Colonic mucosa (tissue), 4 donors: ENCODE measurements at regions not wholly inside any gene's neighbourhood (a gene's known extent, or its start where the extent isn't known, plus 50 kb on each side); places are given as distances from the start of the nearest gene placed in this dataset.

Experiments used
- DNase-seq: peaks from one replicate; pipeline ENCODE4 v3.0.0-alpha.2; 2020
- H3K27ac ChIP-seq: fragments of 200-600 bp; one replicate; pipeline ENCODE4 v1.8.0; 2021
- H3K27me3 ChIP-seq: fragments of 200-600 bp; one replicate; pipeline ENCODE4 v1.8.0; 2021
- H3K36me3 ChIP-seq: fragments of 200-600 bp; one replicate; pipeline ENCODE4 v1.8.0; 2021
- H3K4me1 ChIP-seq: fragments of 200-600 bp; one replicate; pipeline ENCODE4 v1.8.0; 2021; ENCODE audit warnings: mild to moderate bottlenecking
- H3K4me3 ChIP-seq: fragments of 200-600 bp; one replicate; pipeline ENCODE4 v1.8.0; 2021
- H3K9ac ChIP-seq, 2 donors: one replicate each; pipeline ENCODE4 v1.7.0; 2013; ENCODE audit warnings: control low read depth in 2 of 2, low read depth in 2 of 2, low read length in 2 of 2
- H3K9me3 ChIP-seq: fragments of 200-600 bp; one replicate; pipeline ENCODE4 v1.8.0; 2021
- CTCF ChIP-seq: fragments of 200-600 bp; IDR thresholded peaks from one replicate; pipeline ENCODE4 v1.8.0; 2022; ENCODE audit warnings: antibody characterized with exemption, mild to moderate bottlenecking
- intact Hi-C: fragments of 100-400 bp; cut with DNase I; formaldehyde crosslinking; loops from one replicate; pipeline ENCODE4 v1.14.1; 2022
- donor health status: healthy.
- donor health status: DM: no; HTN: no; CAD: no.
- donor health status: DM: no; HTN: no; CAD: no.

DNA sequence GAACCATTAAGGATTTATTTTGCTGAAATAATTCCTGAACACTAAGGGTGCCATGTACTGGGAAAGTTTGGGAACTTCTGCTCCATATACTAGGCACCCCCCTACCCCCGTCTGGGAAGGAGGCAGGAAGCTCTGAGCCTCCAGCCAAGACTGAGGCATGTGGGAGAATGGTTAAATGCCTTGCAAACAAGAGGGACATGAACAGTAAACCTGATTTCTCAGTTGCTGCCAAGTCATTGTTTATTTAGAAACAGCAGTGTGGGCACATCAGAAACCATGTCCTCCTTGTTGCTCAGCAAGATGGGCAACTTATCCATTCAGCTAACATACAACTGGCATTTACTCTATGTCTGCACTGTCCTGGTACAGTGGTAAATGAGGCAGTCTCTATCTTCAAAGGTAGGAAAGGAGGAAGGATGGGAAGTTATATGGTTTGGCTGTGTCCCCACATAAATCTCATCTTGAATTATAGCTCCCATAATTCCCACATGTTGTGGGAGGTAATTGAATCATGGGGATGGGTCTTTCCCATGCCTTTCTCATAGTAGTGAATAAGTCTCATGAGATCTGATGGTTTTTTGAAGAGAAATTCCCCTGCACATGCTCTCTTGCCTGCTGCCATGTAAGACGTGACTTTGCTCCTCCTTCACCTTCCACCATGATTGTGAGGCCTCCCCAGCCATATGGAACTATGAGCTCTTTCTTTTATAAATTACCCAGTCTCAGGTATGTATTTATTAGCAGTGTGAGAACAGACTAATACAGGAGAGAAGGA is 459.1 kb downstream of the MIAT start:
- Histone ChIP-seq H3K27ac (no peak overlapping the region), H3K9ac (no peak overlapping the region), H3K27me3 (no peaks in the 10 kb centered on the region), H3K4me3 (no peak overlapping the region), H3K4me1 (no peaks in the 10 kb centered on the region), H3K9me3 (no peaks in the 10 kb centered on the region), H3K36me3 (no peaks in the 10 kb centered on the region)
- TF ChIP-seq CTCF: no peak
- intact Hi-C loops: no loop called here
- DNase-seq: no peak

DNA sequence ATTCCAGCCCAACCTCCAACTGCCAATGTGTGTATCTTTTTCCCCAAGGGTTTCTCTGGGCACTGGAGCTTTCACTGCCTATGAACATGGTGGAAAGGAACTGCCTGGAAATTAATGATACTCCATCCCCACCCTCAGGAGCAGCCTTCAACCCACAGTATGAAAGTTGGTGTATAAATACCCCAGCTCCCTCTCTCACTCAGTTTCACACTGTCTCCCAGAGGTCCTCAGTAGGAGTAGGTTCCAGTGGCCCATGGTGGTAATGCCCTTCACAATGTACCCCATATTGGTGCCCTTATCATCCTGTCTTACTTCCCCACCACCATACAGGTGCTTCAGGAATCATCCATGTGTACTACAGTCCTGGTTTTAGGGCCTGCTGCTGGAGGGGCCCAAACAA is 462.6 kb downstream of the MIAT start:
- Histone ChIP-seq H3K9me3 (no peaks in the 10 kb centered on the region), H3K36me3 (no peaks in the 10 kb centered on the region), H3K4me3 (no peak overlapping the region), H3K9ac (no peak overlapping the region), H3K27ac (no peak overlapping the region), H3K27me3 (no peaks in the 10 kb centered on the region), H3K4me1 (no peaks in the 10 kb centered on the region)
- TF ChIP-seq CTCF: no peak
- no peak for DNase-seq
- intact Hi-C loops: no loop called here

GRCh38 chr22:27122574-27122973 is 465.2 kb downstream of the MIAT start:
- Histone ChIP-seq H3K9ac (no peak overlapping the region), H3K4me3 (no peak overlapping the region), H3K9me3 (no peaks in the 10 kb centered on the region), H3K27me3 (no peaks in the 10 kb centered on the region), H3K4me1 (no peaks in the 10 kb centered on the region), H3K27ac (no peak overlapping the region), H3K36me3 (no peaks in the 10 kb centered on the region)
- no peak for DNase-seq
- no peak for TF ChIP-seq CTCF
- intact Hi-C loops: no loop called here

- H3K4me1 ChIP-seq: no peaks in the 10 kb centered on the region
- DNase-seq: no peak
- no peaks in the 10 kb centered on the region for H3K36me3 ChIP-seq
- H3K27me3 ChIP-seq: no peaks in the 10 kb centered on the region
- no peak overlapping the region for H3K27ac ChIP-seq
- H3K9me3 ChIP-seq: no peaks in the 10 kb centered on the region
- no peak for TF ChIP-seq CTCF
- no peak overlapping the region for H3K9ac ChIP-seq
- H3K4me3 ChIP-seq: no peak overlapping the region
- intact Hi-C loops: no loop called here
These were observed 466.5 kb downstream of the MIAT start for GRCh38 chr22:27123880-27124279.

DNA sequence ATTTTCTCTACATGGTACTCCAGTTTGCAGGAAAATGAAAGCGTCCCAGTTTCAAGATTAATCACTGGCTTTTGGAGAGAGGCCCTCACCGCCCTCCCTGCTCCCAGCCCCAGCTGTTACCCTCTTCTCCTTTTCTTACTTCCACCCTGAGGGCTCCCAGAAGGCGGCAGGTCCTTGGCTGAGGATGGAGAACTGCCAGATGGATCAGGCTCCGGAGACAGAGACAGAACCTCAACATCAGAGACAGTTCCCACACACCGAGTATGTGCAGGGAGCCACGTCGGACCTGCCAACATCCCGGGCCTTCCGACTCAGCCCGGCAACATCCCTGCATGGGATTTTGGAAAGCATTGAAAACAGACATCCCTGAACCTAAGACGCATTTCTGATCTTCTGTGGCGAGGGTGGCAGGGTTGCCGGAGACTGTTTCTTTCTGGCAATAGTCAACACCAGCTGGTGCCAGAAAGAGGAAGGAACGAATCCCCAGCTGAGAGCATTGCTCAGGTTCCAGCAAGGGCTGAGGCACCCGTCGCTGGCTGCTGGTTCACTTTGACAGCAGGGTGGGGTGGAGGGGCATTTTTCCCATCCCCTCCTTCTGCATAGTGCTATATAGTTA is 467.1 kb downstream of the MIAT start:
- Histone ChIP-seq H3K4me3 (no peak overlapping the region), H3K9ac (no peak overlapping the region), H3K9me3 (no peaks in the 10 kb centered on the region), H3K27ac (no peak overlapping the region), H3K27me3 (no peaks in the 10 kb centered on the region), H3K4me1 (no peaks in the 10 kb centered on the region), H3K36me3 (no peaks in the 10 kb centered on the region)
- intact Hi-C loops: no loop called here
- TF ChIP-seq CTCF: no peak
- DNase-seq: peak; percentile 22
